IMR-90 (cell line): ENCODE measurements at regions not wholly inside any gene's neighbourhood (a gene's known extent, or its start where the extent isn't known, plus 50 kb on each side); places are given as distances from the start of the nearest gene placed in this dataset.

Experiments
- ATAC-seq: fragments of 200-7000 bp; cut with Tn5 transposase; 2 replicates; pipeline ENCODE4 v1.9.1; 2020; ENCODE audit warnings: low read depth, mild to moderate bottlenecking, moderate library complexity
- BruUV-seq: library from RNA; stranded (reverse); fragments of 400-500 nt; replicated peaks from 2 replicates; lab custom pipeline; 2021; lab: Mats Ljungman, UMichigan
- CTCF ChIA-PET: fragments of 300-600 bp; formaldehyde crosslinking; extraction: SDS; loops from one replicate; lab custom pipeline; 2021; ENCODE audit warnings: antibody characterized with exemption; lab: Yijun Ruan, JAX
- POLR2A ChIA-PET: fragments of 300-600 bp; sonication (Branson Sonifier 250); formaldehyde crosslinking; loops from one replicate; lab custom pipeline; 2022; ENCODE audit warnings: antibody characterized with exemption; ENCODE audit not compliant: unreplicated experiment; lab: Charles Lee
- DNase-seq: peaks from one replicate; pipeline ENCODE4 v3.0.0; 2013
- H2AFZ ChIP-seq: replicated peaks from 2 replicates; pipeline ENCODE3; 2013; ENCODE audit warnings: low read length, mild to moderate bottlenecking; ENCODE audit not compliant: poor library complexity
- H2AK5ac ChIP-seq: 2 replicates; pipeline ENCODE4 v1.6.1; 2013; ENCODE audit warnings: low read depth, low read length, inconsistent platforms
- H2AK9ac ChIP-seq: replicated peaks from 2 replicates; pipeline ENCODE3; 2013; ENCODE audit warnings: mild to moderate bottlenecking, low read depth, low read length, moderate library complexity; ENCODE audit not compliant: poor library complexity
- H2BK120ac ChIP-seq: 2 replicates; pipeline ENCODE4 v1.6.1; 2013; ENCODE audit warnings: low read depth, low read length, inconsistent platforms
- H2BK15ac ChIP-seq: 3 replicates; pipeline ENCODE4 v1.6.1; 2013; ENCODE audit warnings: low read depth, low read length, inconsistent platforms
- H2BK20ac ChIP-seq: 2 replicates; pipeline ENCODE4 v1.6.1; 2013; ENCODE audit warnings: low read depth, mild to moderate bottlenecking, inconsistent platforms, low read length, moderate library complexity
- H2BK5ac ChIP-seq: 2 replicates; pipeline ENCODE4 v1.6.1; 2013; ENCODE audit warnings: mild to moderate bottlenecking, low read depth, low read length, inconsistent platforms; ENCODE audit not compliant: poor library complexity, severe bottlenecking
- H3K14ac ChIP-seq: replicated peaks from 2 replicates; pipeline ENCODE4 v1.6.1; 2013; ENCODE audit warnings: low read depth, low read length, inconsistent platforms
- H3K18ac ChIP-seq: 2 replicates; pipeline ENCODE4 v1.6.1; 2013; ENCODE audit warnings: low read depth, low read length, control low read depth
- H3K23ac ChIP-seq: 2 replicates; pipeline ENCODE4 v1.6.1; 2013; ENCODE audit warnings: low read depth, low read length, inconsistent platforms
- H3K27ac ChIP-seq: 2 replicates; pipeline ENCODE4 v1.5.1; 2013; ENCODE audit warnings: mild to moderate bottlenecking, control low read depth, low read length; ENCODE audit not compliant: insufficient read depth
- H3K27me3 ChIP-seq: 2 replicates; pipeline ENCODE4 v1.6.1; 2013; ENCODE audit warnings: low read length; ENCODE audit not compliant: control insufficient read depth, insufficient read depth
- H3K36me3 ChIP-seq: 2 replicates; pipeline ENCODE4 v1.6.1; 2013; ENCODE audit warnings: low read length, mixed read lengths; ENCODE audit not compliant: control insufficient read depth, insufficient read depth
- H3K4ac ChIP-seq: 2 replicates; pipeline ENCODE4 v1.6.1; 2013; ENCODE audit warnings: low read depth, low read length, inconsistent platforms
- H3K4me1 ChIP-seq: 2 replicates; pipeline ENCODE4 v1.6.1; 2013; ENCODE audit warnings: low read length, mixed read lengths; ENCODE audit not compliant: control insufficient read depth, insufficient read depth
- H3K4me2 ChIP-seq: 2 replicates; pipeline ENCODE4 v1.6.1; 2013; ENCODE audit warnings: low read depth, mild to moderate bottlenecking, control low read depth, low read length, moderate library complexity
- H3K4me3 ChIP-seq: 2 replicates; pipeline ENCODE4 v1.5.1; 2013; ENCODE audit warnings: low read depth, mild to moderate bottlenecking, control low read depth, low read length, moderate library complexity; ENCODE audit not compliant: insufficient read depth
- H3K56ac ChIP-seq: 2 replicates; pipeline ENCODE4 v1.6.1; 2013; ENCODE audit warnings: low read length, inconsistent platforms; ENCODE audit not compliant: insufficient read depth; ENCODE audit errors: extremely low read depth
- H3K79me1 ChIP-seq, 2 experiments: 2 replicates each; pipeline ENCODE4 v1.6.1; 2013; ENCODE audit warnings: low read length in 2 of 2, inconsistent platforms in 1 of 2, low read depth in 1 of 2
- H3K9ac ChIP-seq: 2 replicates; pipeline ENCODE4 v1.6.1; 2013; ENCODE audit warnings: low read depth, low read length, control low read depth
- H3K9me1 ChIP-seq: 2 replicates; pipeline ENCODE4 v1.6.1; 2013; ENCODE audit warnings: low read length, inconsistent platforms; ENCODE audit not compliant: insufficient read depth
- H3K9me3 ChIP-seq: 2 replicates; pipeline ENCODE4 v1.6.1; 2013; ENCODE audit warnings: low read length; ENCODE audit not compliant: control insufficient read depth, insufficient read depth
- H4K20me1 ChIP-seq: 2 replicates; pipeline ENCODE4 v1.6.1; 2013; ENCODE audit warnings: low read length, inconsistent platforms; ENCODE audit not compliant: insufficient read depth
- H4K5ac ChIP-seq: 2 replicates; pipeline ENCODE4 v1.6.1; 2013; ENCODE audit warnings: mild to moderate bottlenecking, low read depth, low read length, control low read depth
- H4K8ac ChIP-seq, 2 experiments: 2 replicates each; pipeline ENCODE4 v1.6.1; 2013; ENCODE audit warnings: low read depth in 2 of 2, low read length in 2 of 2, control low read depth in 1 of 2, inconsistent platforms in 1 of 2
- H4K91ac ChIP-seq: 2 replicates; pipeline ENCODE4 v1.6.1; 2013; ENCODE audit warnings: low read depth, low read length, inconsistent platforms; ENCODE audit not compliant: insufficient read depth
- CHD1 ChIP-seq: IDR thresholded peaks from 2 replicates; pipeline ENCODE4 v1.6.1; 2012; ENCODE audit warnings: low read depth, low read length, improper control_type of control experiment
- MAFK ChIP-seq: IDR thresholded peaks from 2 replicates; pipeline ENCODE4 v1.6.1; 2012; ENCODE audit warnings: low read depth, low read length, improper control_type of control experiment
- MAZ ChIP-seq: IDR thresholded peaks from 2 replicates; pipeline ENCODE4 v1.6.1; 2012; ENCODE audit warnings: low read depth, mild to moderate bottlenecking, low read length, improper control_type of control experiment, moderate library complexity, borderline replicate concordance
- MXI1 ChIP-seq: IDR thresholded peaks from 2 replicates; pipeline ENCODE4 v1.6.1; 2012; ENCODE audit warnings: low read depth, mild to moderate bottlenecking, low read length, moderate library complexity, borderline replicate concordance
- NFE2L2 ChIP-seq: fragments of 150-350 bp; IDR thresholded peaks from 2 replicates; pipeline ENCODE4 v1.6.1; 2016; ENCODE audit warnings: low read depth, mild to moderate bottlenecking, low read length
- POLR2A ChIP-seq: IDR thresholded peaks from 2 replicates; pipeline ENCODE4 v1.6.1; 2012; ENCODE audit warnings: mild to moderate bottlenecking, low read depth, low read length
- RAD21 ChIP-seq: IDR thresholded peaks from 2 replicates; pipeline ENCODE4 v1.6.1; 2012; ENCODE audit warnings: low read length, improper control_type of control experiment
- RCOR1 ChIP-seq: IDR thresholded peaks from 2 replicates; pipeline ENCODE4 v1.6.1; 2012; ENCODE audit warnings: mild to moderate bottlenecking, low read length, improper control_type of control experiment; ENCODE audit not compliant: insufficient replicate concordance
- RFX5 ChIP-seq: IDR thresholded peaks from 2 replicates; pipeline ENCODE4 v1.8.0; 2012; ENCODE audit warnings: low read depth, mild to moderate bottlenecking, low read length, moderate library complexity
- SMC3 ChIP-seq: fragments of 150-350 bp; IDR thresholded peaks from 2 replicates; pipeline ENCODE4 v1.6.1; 2016; ENCODE audit warnings: low read depth, mild to moderate bottlenecking, antibody characterized with exemption, low read length, moderate library complexity
- WGBS, 2 experiments: methylation state at CpG; one replicate each; pipeline versions ENCODE4 v1.1.5 to v1.1.7; 2013; ENCODE audit warnings: missing lambda C conversion rate in 2 of 2; ENCODE audit not compliant: insufficient read length in 1 of 2; ENCODE audit errors: extremely low coverage in 2 of 2; 5-methylcytosine and 5-hydroxymethylcytosine counted together
- dilution Hi-C: fragments of 300-500 bp; cut with HindIII; formaldehyde crosslinking; loops from one replicate; pipeline ENCODE4 v1.14.3; 2018; ENCODE audit warnings: low sequenced_read_pairs; ENCODE audit not compliant: unreplicated experiment
- in situ Hi-C: fragments of 300-500 bp; cut with MboI; formaldehyde crosslinking; loops from 3 replicates; pipeline ENCODE4 v1.14.3; 2019; ENCODE audit warnings: low sequenced_read_pairs, inconsistent platforms, mixed read lengths
- intact Hi-C: fragments of 100-400 bp; cut with micrococcal nuclease; formaldehyde crosslinking; loops from 2 replicates; pipeline ENCODE4 v1.10.0; 2022
- TF ChIP-seq, protein P1 (sequence below): fragments of 150-350 bp; IDR thresholded peaks from 2 replicates; pipeline ENCODE4 v1.6.1; 2017; ENCODE audit warnings: mild to moderate bottlenecking, antibody characterized with exemption, low read length, low read depth
- TF ChIP-seq, protein P2 (sequence below): fragments of 150-350 bp; IDR thresholded peaks from 2 replicates; pipeline ENCODE4 v1.6.1; 2016; ENCODE audit warnings: low read depth, mild to moderate bottlenecking, low read length, moderate library complexity, borderline replicate concordance

DNA sequence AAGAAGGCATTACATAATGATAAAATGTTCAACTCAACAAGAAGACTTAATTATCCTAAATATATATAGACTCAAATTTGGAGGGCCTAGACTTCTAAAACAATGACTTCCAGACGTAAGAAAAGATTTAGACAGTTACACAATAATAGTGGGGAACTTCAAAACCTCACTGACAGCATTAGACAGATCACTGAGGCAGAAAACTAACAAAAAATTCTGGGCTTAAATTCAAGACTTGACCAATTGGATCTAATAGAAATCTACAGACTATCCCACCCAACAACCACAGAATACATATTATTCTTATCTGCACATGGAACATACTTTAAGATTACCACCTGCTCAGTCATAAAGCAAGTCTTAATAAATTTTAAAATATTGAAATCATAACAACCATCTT is 93.3 kb upstream of the ARSJ start:
- Histone ChIP-seq H3K4me2 (no peak overlapping the region), H3K18ac (no peak overlapping the region), H3K79me1 (no peaks in the 10 kb centered on the region; a peak in 1 of 4 replicates), H4K5ac (no peak overlapping the region), H3K23ac (no peak overlapping the region), H3K56ac (no peak overlapping the region), H2BK5ac (no peak overlapping the region), H3K4ac (no peak overlapping the region), H4K91ac (no peak overlapping the region), H4K20me1 (no peaks in the 10 kb centered on the region), H3K4me3 (no peak overlapping the region), H3K9ac (no peak overlapping the region), H3K14ac (no peak overlapping the region), H2AK5ac (no peak overlapping the region), H2BK15ac (no peak overlapping the region), H2AFZ (no peak overlapping the region), H2AK9ac (no peak overlapping the region), H3K27ac (no peak overlapping the region), H2BK120ac (no peak overlapping the region), H3K36me3 (no peaks in the 10 kb centered on the region), H3K4me1 (peaks cover 5% of the 10 kb centered on the region), H3K9me1 (peaks cover 3% of the 10 kb centered on the region; the same call in 1 of the 2 replicates), H3K9me3 (no peaks in the 10 kb centered on the region), H3K27me3 (no peaks in the 10 kb centered on the region), H4K8ac (no peak overlapping the region), H2BK20ac (no peak overlapping the region)
- CTCF ChIA-PET: no interaction called here
- no peak for DNase-seq
- in situ Hi-C loops (no loop called here), intact Hi-C loops (loop anchor here (10.0 kb wide), 1 partner anchor 678 kb away; no protein-coding TSS in a partner anchor), dilution Hi-C loops (no loop called here)
- no CpG with 5 or more reads among the region's 1 CpG for WGBS, 2 experiments
- ATAC-seq: no peak
- POLR2A ChIA-PET: interaction anchor here (1.1 kb wide), 1 partner anchor 93 kb away, joined by 3 read pairs; the partner anchor contains the start of gene ARSJ
- TF ChIP-seq MAFK: no peak
- TF ChIP-seq CHD1: no peak
- no peak for TF ChIP-seq RFX5
- no peak for TF ChIP-seq RCOR1
- TF ChIP-seq, protein P1, sequence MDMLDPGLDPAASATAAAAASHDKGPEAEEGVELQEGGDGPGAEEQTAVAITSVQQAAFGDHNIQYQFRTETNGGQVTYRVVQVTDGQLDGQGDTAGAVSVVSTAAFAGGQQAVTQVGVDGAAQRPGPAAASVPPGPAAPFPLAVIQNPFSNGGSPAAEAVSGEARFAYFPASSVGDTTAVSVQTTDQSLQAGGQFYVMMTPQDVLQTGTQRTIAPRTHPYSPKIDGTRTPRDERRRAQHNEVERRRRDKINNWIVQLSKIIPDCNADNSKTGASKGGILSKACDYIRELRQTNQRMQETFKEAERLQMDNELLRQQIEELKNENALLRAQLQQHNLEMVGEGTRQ: no peak
- TF ChIP-seq MXI1: no peak
- TF ChIP-seq, protein P2, sequence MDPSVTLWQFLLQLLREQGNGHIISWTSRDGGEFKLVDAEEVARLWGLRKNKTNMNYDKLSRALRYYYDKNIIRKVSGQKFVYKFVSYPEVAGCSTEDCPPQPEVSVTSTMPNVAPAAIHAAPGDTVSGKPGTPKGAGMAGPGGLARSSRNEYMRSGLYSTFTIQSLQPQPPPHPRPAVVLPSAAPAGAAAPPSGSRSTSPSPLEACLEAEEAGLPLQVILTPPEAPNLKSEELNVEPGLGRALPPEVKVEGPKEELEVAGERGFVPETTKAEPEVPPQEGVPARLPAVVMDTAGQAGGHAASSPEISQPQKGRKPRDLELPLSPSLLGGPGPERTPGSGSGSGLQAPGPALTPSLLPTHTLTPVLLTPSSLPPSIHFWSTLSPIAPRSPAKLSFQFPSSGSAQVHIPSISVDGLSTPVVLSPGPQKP: no peak
- no peak for TF ChIP-seq POLR2A
- no peak for TF ChIP-seq RAD21
- TF ChIP-seq NFE2L2: no peak
- no peak for TF ChIP-seq SMC3
- no peak for TF ChIP-seq MAZ
- no TSS peak for BruUV-seq
